ENCODE measurements at regions not wholly inside any gene's neighbourhood (a gene's known extent, or its start where the extent isn't known, plus 50 kb on each side); places are given as distances from the start of the nearest gene placed in this dataset.

GRCh38 chr3:88996691-88997090, 110.7 kb upstream of the EPHA3 start:
- TF ChIP-seq POLR2AphosphoS5 (IDR thresholded peaks at IDR 0.05; ENCODE audit: borderline replicate concordance, low read depth, low read length) (no peak), EZH2 (IDR thresholded peaks at IDR 0.05) (no peak), FOXP2 (optimal IDR thresholded peaks at IDR 0.05; ENCODE audit: control extremely low read depth, extremely low read length, insufficient read depth) (no peak)

All from SK-N-MC (cell line).